ENCODE measurements at regions not wholly inside any gene's neighbourhood (a gene's known extent, or its start where the extent isn't known, plus 50 kb on each side); places are given as distances from the start of the nearest gene placed in this dataset.

DNA sequence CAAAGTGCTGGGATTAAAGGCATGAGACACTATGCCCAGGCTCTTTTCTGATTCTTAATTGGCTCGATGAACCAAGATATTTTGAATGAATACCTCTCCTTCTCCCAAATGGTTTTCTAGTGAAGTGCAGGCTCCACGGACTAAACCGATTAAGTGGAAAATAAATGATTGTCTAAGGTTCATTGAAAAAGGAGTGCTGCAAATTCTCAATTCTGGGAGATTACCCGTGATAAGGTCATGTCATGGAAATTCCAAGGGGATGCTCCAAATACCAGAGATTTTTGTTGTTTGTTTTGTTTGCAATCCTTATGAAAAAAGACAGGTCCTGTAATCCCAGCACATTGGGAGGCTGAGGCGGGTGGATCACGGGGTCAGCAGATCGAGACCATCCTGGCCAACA is 406.9 kb upstream of the TBL1XR1 start:
- TF ChIP-seq, protein P1, sequence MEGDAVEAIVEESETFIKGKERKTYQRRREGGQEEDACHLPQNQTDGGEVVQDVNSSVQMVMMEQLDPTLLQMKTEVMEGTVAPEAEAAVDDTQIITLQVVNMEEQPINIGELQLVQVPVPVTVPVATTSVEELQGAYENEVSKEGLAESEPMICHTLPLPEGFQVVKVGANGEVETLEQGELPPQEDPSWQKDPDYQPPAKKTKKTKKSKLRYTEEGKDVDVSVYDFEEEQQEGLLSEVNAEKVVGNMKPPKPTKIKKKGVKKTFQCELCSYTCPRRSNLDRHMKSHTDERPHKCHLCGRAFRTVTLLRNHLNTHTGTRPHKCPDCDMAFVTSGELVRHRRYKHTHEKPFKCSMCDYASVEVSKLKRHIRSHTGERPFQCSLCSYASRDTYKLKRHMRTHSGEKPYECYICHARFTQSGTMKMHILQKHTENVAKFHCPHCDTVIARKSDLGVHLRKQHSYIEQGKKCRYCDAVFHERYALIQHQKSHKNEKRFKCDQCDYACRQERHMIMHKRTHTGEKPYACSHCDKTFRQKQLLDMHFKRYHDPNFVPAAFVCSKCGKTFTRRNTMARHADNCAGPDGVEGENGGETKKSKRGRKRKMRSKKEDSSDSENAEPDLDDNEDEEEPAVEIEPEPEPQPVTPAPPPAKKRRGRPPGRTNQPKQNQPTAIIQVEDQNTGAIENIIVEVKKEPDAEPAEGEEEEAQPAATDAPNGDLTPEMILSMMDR (IDR thresholded peaks at IDR 0.05 in 4 of 5, conservative IDR thresholded peaks at IDR 0.05 in 1 of 5): no peak
- no peak for TF ChIP-seq POLR2A (IDR thresholded peaks at IDR 0.05)
